ENCODE measurements at regions not wholly inside any gene's neighbourhood (a gene's known extent, or its start where the extent isn't known, plus 50 kb on each side); places are given as distances from the start of the nearest gene placed in this dataset.
"Not testable (repeated sequence)": the region's sequence is repeated elsewhere in the genome, so short reads cannot be mapped to it uniquely, and the experiment has no call there.

GRCh38 chr3:22792533-22792932 is 410.6 kb upstream of the UBE2E2 start:
- no peak for DNase-seq (ENCODE audit: insufficient read length, low spot score)
- no peak for TF ChIP-seq SPI1 (IDR thresholded peaks at IDR 0.05; ENCODE audit: low read depth, low read length)
- TF ChIP-seq POLR2AphosphoS5 (IDR thresholded peaks at IDR 0.05; ENCODE audit: low read depth, low read length) = no peak
- TF ChIP-seq TAF1 (IDR thresholded peaks at IDR 0.05; ENCODE audit: low read depth, low read length) = no peak
- no peak for TF ChIP-seq PAX5 (IDR thresholded peaks at IDR 0.05; ENCODE audit: insufficient read depth, low read length, severe bottlenecking)
- no peak for TF ChIP-seq POLR2A (IDR thresholded peaks at IDR 0.05; ENCODE audit: low read depth, low read length)
- TF ChIP-seq POU2F2 (IDR thresholded peaks at IDR 0.05; ENCODE audit: low read depth, low read length) = no peak
- FAIRE-seq = no peak

DNA sequence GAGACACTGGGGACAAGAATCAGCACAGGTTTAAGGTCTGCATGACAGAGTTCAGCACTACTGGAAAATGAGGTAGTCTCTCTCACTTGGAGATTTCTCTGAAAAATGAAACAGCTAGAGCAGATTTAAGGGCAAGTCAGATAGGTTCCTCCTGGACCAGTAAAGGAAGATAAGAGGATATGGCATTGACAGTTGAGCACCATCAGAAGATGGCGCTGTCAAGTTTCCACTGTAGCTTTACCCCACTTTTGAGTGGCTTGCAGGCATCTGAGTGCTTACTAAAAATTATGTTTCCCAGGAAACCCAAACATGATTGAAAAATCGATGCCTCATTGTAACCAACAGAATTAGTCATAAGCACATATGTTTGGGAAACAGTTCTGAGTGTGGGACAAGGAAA is 407.2 kb upstream of the UBE2E2 start:
- no peak for DNase-seq (ENCODE audit: insufficient read length, low spot score)

DNA sequence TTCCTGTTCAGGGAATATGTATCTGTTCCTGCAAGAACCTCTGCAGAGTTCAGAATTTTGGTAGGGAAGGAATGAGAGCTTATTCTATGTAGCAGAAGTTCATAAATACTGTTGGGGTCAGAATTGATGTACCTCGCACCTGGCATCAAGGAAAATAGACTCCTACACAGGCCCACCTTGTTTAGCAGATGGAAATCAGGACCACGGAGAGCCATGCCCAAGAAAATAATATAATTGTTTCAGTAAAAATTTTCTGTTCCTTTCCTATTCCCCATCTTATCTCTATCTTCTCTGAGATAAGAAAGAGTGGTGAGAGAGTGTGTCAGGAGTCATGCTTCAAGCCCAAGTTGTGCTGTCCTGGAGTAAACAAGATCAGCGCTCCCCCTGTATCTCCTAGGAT is 404.7 kb upstream of the UBE2E2 start:
- no peak for FAIRE-seq
- no peak for DNase-seq (ENCODE audit: insufficient read length, low spot score)

More for the DNA sequence above, 407.2 kb upstream of the UBE2E2 start:
- no peak for TF ChIP-seq PAX5 (IDR thresholded peaks at IDR 0.05; ENCODE audit: insufficient read depth, low read length, severe bottlenecking)
- no peak for TF ChIP-seq SPI1 (IDR thresholded peaks at IDR 0.05; ENCODE audit: low read depth, low read length)
- FAIRE-seq = no peak

GRCh38 chr3:22819209-22819608 is 383.9 kb upstream of the UBE2E2 start:
- DNase-seq (ENCODE audit: insufficient read length, low spot score) (no peak), FAIRE-seq (no peak)
- TF ChIP-seq POU2F2 (IDR thresholded peaks at IDR 0.05; ENCODE audit: low read depth, low read length) (no peak), POLR2A (IDR thresholded peaks at IDR 0.05; ENCODE audit: low read depth, low read length) (no peak), SPI1 (IDR thresholded peaks at IDR 0.05; ENCODE audit: low read depth, low read length) (no peak), PAX5 (IDR thresholded peaks at IDR 0.05; ENCODE audit: insufficient read depth, low read length, severe bottlenecking) (no peak), POLR2AphosphoS5 (IDR thresholded peaks at IDR 0.05; ENCODE audit: low read depth, low read length) (no peak), TAF1 (IDR thresholded peaks at IDR 0.05; ENCODE audit: low read depth, low read length) (no peak)

More for the DNA sequence above, 404.7 kb upstream of the UBE2E2 start:
- TF ChIP-seq POLR2A (IDR thresholded peaks at IDR 0.05; ENCODE audit: low read depth, low read length) = no peak
- TF ChIP-seq PAX5 (IDR thresholded peaks at IDR 0.05; ENCODE audit: insufficient read depth, low read length, severe bottlenecking) = no peak
- TF ChIP-seq POU2F2 (IDR thresholded peaks at IDR 0.05; ENCODE audit: low read depth, low read length) = no peak
- no peak for TF ChIP-seq SPI1 (IDR thresholded peaks at IDR 0.05; ENCODE audit: low read depth, low read length)
- TF ChIP-seq POLR2AphosphoS5 (IDR thresholded peaks at IDR 0.05; ENCODE audit: low read depth, low read length) = no peak
- TF ChIP-seq TAF1 (IDR thresholded peaks at IDR 0.05; ENCODE audit: low read depth, low read length) = no peak

DNA sequence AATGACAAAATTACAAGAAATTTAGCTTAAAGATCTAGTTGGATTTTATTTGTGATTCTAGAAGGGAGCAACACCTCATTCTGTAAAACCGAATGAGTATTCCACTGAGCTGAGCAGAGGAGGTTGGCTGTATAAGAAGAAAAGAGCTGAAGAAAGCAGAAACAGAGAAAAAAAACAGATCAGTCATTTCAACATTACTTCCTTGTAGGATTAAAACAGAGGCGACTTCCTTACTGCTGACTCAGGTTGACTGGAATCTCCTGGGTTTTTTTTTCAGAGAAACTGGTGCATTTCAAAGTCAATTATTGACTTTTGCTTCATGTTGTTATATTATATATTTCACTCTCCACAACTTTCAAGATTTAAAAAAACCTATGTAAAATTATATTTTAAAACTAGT is 368.1 kb upstream of the UBE2E2 start:
- DNase-seq (ENCODE audit: insufficient read length, low spot score) (no peak), FAIRE-seq (no peak)
- TF ChIP-seq PAX5 (IDR thresholded peaks at IDR 0.05; ENCODE audit: insufficient read depth, low read length, severe bottlenecking) (no peak), POU2F2 (IDR thresholded peaks at IDR 0.05; ENCODE audit: low read depth, low read length) (no peak), POLR2AphosphoS5 (IDR thresholded peaks at IDR 0.05; ENCODE audit: low read depth, low read length) (no peak), TAF1 (IDR thresholded peaks at IDR 0.05; ENCODE audit: low read depth, low read length) (no peak), SPI1 (IDR thresholded peaks at IDR 0.05; ENCODE audit: low read depth, low read length) (no peak), POLR2A (IDR thresholded peaks at IDR 0.05; ENCODE audit: low read depth, low read length) (no peak)

DNA sequence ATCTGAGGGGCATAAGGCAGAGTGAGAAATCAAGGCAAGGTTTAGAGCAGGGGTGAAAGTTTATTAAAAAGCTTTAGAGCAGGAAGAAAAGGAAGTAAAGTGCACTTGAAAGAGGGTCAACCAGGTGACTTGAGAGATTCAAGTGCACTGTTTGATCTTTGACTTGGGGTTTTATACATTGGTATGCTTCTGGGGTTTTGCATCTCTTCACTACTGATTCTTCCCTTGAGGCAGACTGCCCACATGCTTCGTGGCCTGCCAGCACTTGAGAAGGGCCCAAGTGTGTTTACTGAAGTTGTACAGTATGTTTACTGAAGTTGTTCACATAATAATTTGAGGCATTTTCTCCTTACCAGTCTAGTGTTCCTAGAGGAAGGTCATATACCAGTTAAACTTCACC is 367.0 kb upstream of the UBE2E2 start:
- TF ChIP-seq PAX5 (IDR thresholded peaks at IDR 0.05; ENCODE audit: insufficient read depth, low read length, severe bottlenecking) (no peak), POU2F2 (IDR thresholded peaks at IDR 0.05; ENCODE audit: low read depth, low read length) (no peak), SPI1 (IDR thresholded peaks at IDR 0.05; ENCODE audit: low read depth, low read length) (no peak), POLR2AphosphoS5 (IDR thresholded peaks at IDR 0.05; ENCODE audit: low read depth, low read length) (no peak), TAF1 (IDR thresholded peaks at IDR 0.05; ENCODE audit: low read depth, low read length) (no peak), POLR2A (IDR thresholded peaks at IDR 0.05; ENCODE audit: low read depth, low read length) (no peak)
- no peak for FAIRE-seq
- DNase-seq (ENCODE audit: insufficient read length, low spot score) = no peak

- TF ChIP-seq POLR2A (IDR thresholded peaks at IDR 0.05; ENCODE audit: low read depth, low read length) = no peak
- TF ChIP-seq TAF1 (IDR thresholded peaks at IDR 0.05; ENCODE audit: low read depth, low read length) = no peak
- no peak for TF ChIP-seq POU2F2 (IDR thresholded peaks at IDR 0.05; ENCODE audit: low read depth, low read length)
- no peak for TF ChIP-seq SPI1 (IDR thresholded peaks at IDR 0.05; ENCODE audit: low read depth, low read length)
- TF ChIP-seq PAX5 (IDR thresholded peaks at IDR 0.05; ENCODE audit: insufficient read depth, low read length, severe bottlenecking) = no peak
- TF ChIP-seq POLR2AphosphoS5 (IDR thresholded peaks at IDR 0.05; ENCODE audit: low read depth, low read length) = no peak
- FAIRE-seq = no peak
- no peak for DNase-seq (ENCODE audit: insufficient read length, low spot score)
Observed at GRCh38 chr3:22843854-22844253, 359.3 kb upstream of the UBE2E2 start.

DNA sequence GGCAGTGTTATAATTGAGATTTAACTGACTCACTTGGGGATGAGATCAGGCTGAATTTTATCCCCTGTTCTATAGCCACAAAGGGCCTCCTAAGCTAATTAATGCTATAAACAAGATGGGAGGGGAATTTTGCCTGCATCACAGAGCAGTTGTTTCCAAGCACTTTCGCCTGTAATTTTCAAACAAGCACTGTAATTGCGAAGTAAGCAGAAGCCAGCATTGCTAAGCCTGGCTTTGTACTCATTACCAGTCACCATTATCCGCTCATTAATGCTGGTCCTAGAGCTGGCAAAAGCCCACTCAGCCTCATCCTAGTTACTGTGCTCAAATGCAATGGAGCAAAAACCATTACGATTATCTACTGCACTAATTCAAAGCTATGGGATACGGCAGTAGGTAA is 356.6 kb upstream of the UBE2E2 start:
- DNase-seq (ENCODE audit: insufficient read length, low spot score) = no peak
- no peak for FAIRE-seq

GRCh38 chr3:22849583-22849982 is 353.5 kb upstream of the UBE2E2 start:
- FAIRE-seq; DNase-seq (ENCODE audit: insufficient read length, low spot score): not testable (repeated sequence)

More for the DNA sequence above, 356.6 kb upstream of the UBE2E2 start:
- no peak for TF ChIP-seq TAF1 (IDR thresholded peaks at IDR 0.05; ENCODE audit: low read depth, low read length)
- no peak for TF ChIP-seq POLR2AphosphoS5 (IDR thresholded peaks at IDR 0.05; ENCODE audit: low read depth, low read length)
- TF ChIP-seq POU2F2 (IDR thresholded peaks at IDR 0.05; ENCODE audit: low read depth, low read length) = no peak

DNA sequence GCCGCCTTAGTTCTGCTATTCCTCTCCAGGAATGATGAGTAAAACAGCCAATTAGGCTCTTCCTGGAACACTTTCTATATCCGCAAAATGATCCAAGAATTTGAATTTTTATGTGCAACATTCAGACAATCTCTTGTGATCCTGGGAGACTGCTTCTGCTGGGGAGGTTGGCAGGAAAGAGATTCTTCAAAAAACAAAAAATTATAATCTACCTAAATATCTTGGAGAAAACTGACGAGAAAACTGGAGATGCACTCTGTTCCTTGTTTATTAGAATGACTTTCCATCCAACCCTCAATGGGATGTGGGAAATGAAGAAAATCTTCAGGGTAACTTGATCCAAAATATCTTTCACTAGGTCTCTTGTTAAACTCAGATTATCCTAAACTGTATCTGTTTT is 346.3 kb upstream of the UBE2E2 start:
- no peak for FAIRE-seq
- TF ChIP-seq POLR2A (IDR thresholded peaks at IDR 0.05; ENCODE audit: low read depth, low read length) (no peak), PAX5 (IDR thresholded peaks at IDR 0.05; ENCODE audit: insufficient read depth, low read length, severe bottlenecking) (no peak), SPI1 (IDR thresholded peaks at IDR 0.05; ENCODE audit: low read depth, low read length) (no peak), TAF1 (IDR thresholded peaks at IDR 0.05; ENCODE audit: low read depth, low read length) (no peak), POLR2AphosphoS5 (IDR thresholded peaks at IDR 0.05; ENCODE audit: low read depth, low read length) (no peak), POU2F2 (IDR thresholded peaks at IDR 0.05; ENCODE audit: low read depth, low read length) (no peak)
- DNase-seq (ENCODE audit: insufficient read length, low spot score) = no peak

DNA sequence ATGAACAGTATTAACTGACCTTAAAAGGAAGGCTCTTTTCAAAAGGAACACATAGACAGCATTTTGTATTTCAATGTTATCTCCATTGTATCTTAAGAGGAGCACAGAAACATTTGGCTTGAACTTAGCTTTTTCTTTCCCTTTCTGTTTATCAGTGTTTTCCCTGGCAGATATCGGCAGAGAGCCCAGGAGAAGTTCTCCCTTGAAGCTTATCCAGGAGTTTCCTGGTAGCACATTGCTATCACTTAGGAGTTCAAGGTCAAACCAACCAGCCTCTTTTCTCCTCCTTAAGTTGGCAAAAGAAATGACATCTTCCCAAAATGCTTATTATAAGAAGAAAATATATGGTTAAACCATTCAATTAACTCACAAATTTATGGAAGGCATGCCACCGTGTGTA is 344.6 kb upstream of the UBE2E2 start:
- FAIRE-seq = no peak
- DNase-seq (ENCODE audit: insufficient read length, low spot score) = no peak
- TF ChIP-seq POU2F2 (IDR thresholded peaks at IDR 0.05; ENCODE audit: low read depth, low read length) (no peak), POLR2A (IDR thresholded peaks at IDR 0.05; ENCODE audit: low read depth, low read length) (no peak), SPI1 (IDR thresholded peaks at IDR 0.05; ENCODE audit: low read depth, low read length) (no peak), TAF1 (IDR thresholded peaks at IDR 0.05; ENCODE audit: low read depth, low read length) (no peak), PAX5 (IDR thresholded peaks at IDR 0.05; ENCODE audit: insufficient read depth, low read length, severe bottlenecking) (no peak), POLR2AphosphoS5 (IDR thresholded peaks at IDR 0.05; ENCODE audit: low read depth, low read length) (no peak)

Data from GM12891 (cell line).